GM19467 (cell line): ENCODE measurements at regions not wholly inside any gene's neighbourhood (a gene's known extent, or its start where the extent isn't known, plus 50 kb on each side); places are given as distances from the start of the nearest gene placed in this dataset.
"Not testable (repeated sequence)": the region's sequence is repeated elsewhere in the genome, so short reads cannot be mapped to it uniquely, and the experiment has no call there.

Experiments used
- ATAC-seq: cut with Tn5 transposase; IDR thresholded peaks from one replicate; pipeline ENCODE4 v1.9.1; 2021; ENCODE audit warnings: mild to moderate bottlenecking, moderate library complexity; ENCODE audit not compliant: unreplicated experiment

DNA sequence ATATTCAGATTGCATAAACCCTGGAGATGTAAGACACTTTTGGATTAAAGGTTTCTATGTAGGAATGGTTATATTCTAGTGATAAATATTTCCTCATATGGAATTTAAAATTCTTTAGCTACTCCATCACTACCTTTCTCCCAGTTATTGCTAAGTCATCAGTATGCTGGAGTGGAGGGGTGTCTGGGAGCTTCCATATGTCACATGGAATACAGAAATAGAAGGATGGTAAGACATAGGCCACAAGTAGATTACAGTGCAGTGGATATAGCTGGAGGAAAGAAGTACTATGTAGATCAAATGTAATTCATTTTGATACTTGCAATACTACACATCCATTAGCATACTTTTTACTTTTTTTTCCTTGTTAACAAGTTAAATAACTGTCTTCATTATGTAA is 428.4 kb downstream of the ARL4A start:
- no peak for ATAC-seq

DNA sequence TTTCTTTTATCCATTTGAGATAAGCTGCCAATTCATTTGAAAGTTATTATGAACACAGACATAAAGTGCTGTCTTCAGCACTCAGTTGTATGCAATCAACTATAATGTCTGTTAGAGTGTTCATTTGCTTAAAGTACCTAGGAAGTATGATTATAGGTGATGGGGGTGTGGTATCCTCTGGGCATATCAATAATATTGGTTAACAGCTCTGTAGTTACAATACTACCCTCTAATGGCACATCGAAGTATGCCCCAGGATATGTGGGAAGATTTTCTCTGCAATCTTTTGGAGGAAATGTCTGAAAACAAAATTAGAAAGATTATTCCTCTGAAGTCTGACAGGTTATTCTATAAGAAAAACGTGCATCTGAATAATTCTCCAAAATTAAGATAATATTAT is 429.7 kb downstream of the ARL4A start:
- ATAC-seq = no peak

- no peak for ATAC-seq
Measured at GRCh38 chr7:13117592-13117991, 430.2 kb downstream of the ARL4A start.

DNA sequence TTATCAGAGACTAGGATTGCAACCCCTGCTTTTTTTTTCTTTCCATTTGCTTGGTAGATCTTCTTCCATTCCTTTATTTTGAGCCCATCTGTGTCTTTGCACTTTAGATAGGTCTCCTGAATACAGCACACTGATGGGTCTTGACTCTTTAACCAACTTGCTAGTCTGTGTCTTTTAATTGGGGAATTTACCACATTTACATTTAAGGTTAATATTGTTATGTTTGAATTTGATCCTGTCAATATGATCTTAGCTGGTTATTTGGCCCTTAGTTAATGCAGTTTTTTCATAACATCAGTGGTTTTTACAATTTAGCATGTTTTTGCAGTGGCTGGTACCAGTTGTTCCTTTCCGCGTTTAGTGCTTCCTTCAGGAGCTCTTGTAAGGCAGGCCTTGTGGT is 437.2 kb downstream of the ARL4A start:
- not testable (repeated sequence) for ATAC-seq

GRCh38 chr7:13126347-13126746 is 438.9 kb downstream of the ARL4A start:
- ATAC-seq = no peak

DNA sequence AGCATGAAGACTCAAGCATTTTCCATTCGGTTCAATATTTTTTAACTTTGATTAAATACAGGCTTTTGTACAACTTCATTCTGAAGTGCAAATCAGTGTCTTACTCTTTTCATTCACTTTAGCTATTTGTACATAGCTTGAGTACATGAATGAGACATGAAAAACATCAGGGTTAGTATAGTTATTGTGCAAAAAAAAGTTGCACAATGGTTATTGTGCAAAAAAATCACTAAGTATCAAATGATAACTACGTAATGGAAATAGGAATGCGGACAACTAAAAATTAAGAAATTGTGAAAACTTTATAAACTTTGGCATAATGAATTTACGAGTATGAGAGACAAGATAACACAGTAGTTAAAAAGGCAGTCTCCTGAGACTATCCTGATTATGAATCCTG is 442.9 kb downstream of the ARL4A start:
- no peak for ATAC-seq

GRCh38 chr7:13130906-13131305 is 443.5 kb downstream of the ARL4A start:
- ATAC-seq = not testable (repeated sequence)

DNA sequence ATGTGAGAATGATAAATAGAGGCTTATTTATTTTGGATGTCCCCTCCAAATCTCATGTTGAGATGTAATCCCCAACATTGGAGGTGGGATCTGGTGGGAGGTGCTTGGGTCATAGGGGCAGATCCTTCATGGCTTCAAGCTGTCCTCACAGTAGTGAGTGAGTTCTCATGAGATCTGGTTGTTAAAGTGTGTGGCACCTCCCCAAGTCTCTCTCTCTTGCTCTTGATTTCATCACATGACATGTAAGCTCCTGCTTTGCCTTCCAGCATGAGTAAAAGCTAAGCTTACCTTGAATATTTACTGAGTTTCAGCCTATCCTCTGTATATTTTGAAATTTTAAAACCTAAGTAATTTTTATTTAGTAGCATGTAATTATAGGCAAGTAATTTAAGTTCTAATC is 444.9 kb downstream of the ARL4A start:
- no peak for ATAC-seq

GRCh38 chr7:13136345-13136744 is 448.9 kb downstream of the ARL4A start:
- ATAC-seq = not testable (repeated sequence)

GRCh38 chr7:13139436-13139835 is 452.0 kb downstream of the ARL4A start:
- ATAC-seq = no peak

DNA sequence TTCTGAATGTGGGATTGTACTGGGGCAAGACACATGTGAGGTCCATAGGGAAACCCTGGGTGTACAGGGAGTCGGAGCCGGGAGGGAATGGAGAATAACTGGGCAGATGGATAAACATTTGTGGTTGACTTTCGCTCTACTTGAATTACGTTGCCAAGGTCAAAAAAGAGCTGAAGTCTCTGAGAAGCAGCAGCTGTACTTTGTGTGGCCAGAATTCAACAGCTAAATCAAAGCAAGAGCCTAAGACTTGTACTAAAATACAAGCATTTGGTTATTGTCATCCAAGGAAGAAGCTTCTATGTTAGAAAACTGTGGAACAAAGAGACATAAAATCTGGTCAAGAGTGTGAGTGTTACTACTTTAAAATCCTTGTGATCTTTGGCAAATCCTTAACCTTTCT is 457.2 kb downstream of the ARL4A start:
- no peak for ATAC-seq

DNA sequence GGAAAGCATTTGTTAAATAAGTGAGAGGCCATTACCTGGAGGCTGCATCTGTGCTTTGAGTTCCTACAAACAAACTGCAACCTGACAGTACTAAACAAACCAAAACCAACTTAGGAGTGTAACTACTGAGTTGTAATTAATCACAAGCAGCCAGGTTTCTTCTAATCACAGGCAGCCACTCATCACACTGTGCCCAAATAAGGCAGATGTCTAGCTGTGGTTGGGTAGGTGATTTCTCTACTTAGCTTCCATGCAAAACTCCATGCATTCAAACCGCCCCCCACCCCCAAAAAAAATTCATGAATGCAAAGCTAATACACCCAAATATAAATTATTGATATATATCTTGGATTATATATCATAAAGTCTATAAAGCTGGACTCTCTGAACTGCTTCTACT is 461.1 kb downstream of the ARL4A start:
- ATAC-seq = no peak

DNA sequence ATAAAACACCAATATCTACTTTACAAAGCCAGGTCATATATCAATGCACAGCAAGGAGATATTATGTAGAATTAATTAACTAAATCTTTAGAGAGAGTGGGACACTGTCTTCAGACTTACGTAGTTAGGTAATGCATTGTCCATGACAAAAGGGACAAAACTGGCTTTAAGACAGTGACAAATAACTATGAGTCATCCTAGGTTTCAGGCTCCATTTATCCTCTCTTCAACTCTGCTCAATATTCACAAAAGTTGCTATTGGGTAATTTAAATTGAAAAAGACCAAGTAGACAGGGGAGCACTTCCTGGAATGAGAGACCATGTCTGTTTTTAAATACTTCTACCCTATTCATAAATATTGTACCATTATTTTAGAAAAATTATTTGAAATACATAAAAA is 464.5 kb downstream of the ARL4A start:
- ATAC-seq = no peak

DNA sequence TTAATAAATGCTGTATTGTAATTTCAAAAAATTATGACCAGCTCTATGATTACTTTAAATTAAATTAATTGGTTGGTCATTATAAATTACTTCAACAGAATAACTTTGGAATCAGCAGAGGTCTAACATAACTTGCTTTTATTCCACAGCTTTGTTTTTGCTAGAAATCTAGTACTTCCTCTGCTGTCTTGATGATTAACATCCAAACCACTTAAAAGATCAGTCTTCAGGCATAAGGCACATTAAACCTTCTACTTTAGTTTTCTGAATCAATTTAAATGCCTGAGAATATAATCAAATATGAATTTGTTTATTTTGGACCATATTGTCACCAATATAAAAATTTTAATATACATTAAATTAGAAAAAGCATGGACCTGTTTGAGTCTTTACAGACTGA is 465.3 kb downstream of the ARL4A start:
- no peak for ATAC-seq

DNA sequence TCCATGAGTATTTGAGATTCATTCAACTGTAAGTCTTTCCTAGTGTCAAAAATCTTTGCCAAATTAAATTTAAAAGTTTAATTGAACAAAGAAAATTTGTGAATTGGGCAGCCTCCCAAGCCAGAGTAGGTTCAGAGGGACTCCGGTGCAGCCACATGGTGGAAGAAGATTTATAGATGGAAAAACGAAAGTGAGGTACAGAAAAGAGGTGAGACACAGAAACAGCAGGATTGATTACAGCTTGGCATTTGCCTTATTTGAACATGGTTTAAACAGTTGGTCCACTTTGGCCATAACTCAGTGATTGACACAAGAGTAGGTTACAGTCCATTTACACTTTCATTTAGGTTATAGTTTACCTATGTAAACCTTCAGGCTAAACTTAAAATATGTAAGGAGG is 465.8 kb downstream of the ARL4A start:
- no peak for ATAC-seq

DNA sequence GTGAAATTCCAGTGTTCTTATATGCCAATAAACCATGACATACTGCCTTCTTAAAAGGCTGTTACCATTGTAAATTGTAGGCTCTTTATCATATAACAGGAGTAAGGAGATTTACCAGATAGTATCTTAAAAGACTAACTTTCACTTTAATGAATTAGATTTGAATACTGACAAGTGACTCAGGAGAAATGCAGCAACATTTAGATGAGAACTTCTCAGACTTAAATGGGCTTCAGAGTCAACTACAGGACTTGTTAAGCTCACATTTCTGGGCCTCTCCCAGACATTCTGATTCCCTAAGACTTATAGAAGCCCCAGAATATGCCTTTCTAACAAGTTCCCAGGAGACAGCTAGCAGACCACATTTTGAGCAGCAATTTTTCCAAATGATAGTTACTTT is 466.3 kb downstream of the ARL4A start:
- no peak for ATAC-seq

DNA sequence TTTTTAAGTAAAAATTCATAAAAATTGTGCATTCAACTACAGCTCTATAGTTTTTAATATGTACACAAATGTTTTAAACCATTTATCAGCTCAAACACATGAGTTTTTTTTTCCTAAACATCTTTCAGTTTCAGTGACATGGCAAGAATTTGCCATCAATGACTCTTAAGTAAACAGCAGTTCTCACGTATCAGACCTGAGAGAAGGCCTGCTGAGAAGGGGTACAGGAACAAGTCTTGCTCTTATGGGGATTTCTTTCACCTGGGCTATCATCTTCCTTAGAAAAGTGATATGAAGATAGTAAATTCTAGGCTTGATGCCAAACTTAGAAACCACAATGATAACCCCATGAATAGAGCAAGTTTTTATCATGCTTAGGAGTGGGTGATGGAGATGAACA is 467.8 kb downstream of the ARL4A start:
- no peak for ATAC-seq

DNA sequence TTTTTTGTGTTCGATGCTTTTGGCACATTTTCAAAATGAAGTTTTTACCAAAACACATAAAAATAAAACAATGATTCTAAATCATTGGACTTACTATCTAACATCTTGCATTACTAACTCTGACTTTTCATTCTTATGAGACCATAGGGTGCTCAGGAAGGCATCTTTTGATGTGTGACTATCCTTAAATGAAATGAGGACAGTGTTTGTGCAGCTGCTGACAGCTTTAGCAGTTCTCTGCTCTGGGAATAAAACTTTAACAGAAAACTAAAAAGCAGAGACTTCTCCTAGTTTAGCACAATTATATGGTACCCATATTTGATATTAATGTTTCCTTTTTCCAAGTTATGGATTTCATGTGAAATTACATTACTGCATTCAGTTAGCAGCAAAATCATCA is 471.6 kb downstream of the ARL4A start:
- ATAC-seq = no peak

DNA sequence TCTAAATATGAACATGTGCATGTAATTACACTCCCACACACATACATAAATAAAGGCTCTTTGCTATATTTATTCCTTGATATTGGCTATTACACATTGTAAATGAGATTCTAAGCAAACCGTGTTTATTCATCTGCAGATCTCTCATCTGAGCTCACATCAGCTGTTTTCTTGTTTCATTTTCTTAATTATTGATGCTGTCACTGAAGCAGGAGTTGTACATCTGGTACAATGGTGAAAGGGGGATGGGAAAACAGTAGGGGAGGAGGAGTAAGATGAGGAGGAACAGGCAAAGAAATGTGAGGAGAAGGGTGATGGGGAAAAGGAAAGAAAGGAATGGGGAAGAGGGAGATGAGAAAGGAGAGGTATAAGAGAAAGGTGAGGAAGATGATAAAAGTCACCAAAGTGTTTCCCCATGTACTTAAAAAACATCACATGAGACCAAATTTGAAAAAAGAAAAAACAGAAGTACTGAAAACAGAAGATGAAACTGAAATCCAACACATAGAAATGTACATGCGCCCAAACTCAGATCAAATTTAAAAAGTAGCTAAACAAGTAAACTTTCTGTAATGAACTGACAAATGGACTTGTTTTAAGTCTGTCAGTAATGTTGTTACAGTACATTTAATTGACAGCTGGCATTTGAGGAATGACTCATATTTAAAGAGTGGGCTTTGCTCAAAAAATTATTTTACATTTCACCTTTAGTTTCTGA is 472.2 kb downstream of the ARL4A start:
- ATAC-seq = no peak

GRCh38 chr7:13161125-13161524 is 473.7 kb downstream of the ARL4A start:
- ATAC-seq = no peak

DNA sequence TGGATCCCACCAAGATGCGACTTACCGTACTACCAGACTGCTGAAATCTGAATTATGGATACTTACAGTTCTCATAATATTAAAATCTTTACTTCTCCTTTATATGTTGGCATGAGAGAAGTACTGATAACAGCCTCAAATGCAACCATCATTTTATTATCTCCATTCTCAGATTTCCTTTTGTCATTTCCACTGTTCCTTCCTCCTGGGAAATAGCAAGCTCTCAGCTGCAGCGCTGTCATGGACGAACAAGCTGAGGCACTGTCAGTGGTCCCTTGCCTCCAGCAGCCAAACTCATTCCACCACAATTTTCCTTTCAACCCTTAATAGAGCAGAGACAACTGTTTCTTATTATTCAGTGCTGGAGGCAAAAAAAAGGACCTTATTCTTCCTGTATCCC is 478.4 kb downstream of the ARL4A start:
- no peak for ATAC-seq

- no peak for ATAC-seq
Measured at GRCh38 chr7:13166801-13167200, 479.4 kb downstream of the ARL4A start.

GRCh38 chr7:13169356-13169755 is 481.9 kb downstream of the ARL4A start:
- no peak for ATAC-seq
